Ovary (tissue), 7 donors: ENCODE measurements at regions not wholly inside any gene's neighbourhood (a gene's known extent, or its start where the extent isn't known, plus 50 kb on each side); places are given as distances from the start of the nearest gene placed in this dataset.

Experiments
- DNase-seq, 5 donors: peaks; one replicate each; pipeline ENCODE4 v3.0.0-alpha.2; 2019 to 2020
- H3K27ac ChIP-seq, 2 donors: fragments of 200-600 bp; one replicate each; pipeline versions ENCODE4 v1.5.1 to v1.8.0; 2019 to 2022
- H3K27me3 ChIP-seq: fragments of 200-600 bp; one replicate; pipeline ENCODE4 v1.8.0; 2022
- H3K36me3 ChIP-seq: fragments of 200-600 bp; sonication (generic); one replicate; pipeline ENCODE4 v1.5.1; 2019
- H3K4me1 ChIP-seq: one replicate; pipeline ENCODE4 v1.8.1; 2013; ENCODE audit warnings: mild to moderate bottlenecking, moderate library complexity; ENCODE audit not compliant: insufficient read depth
- H3K4me3 ChIP-seq: fragments of 200-600 bp; sonication (generic); one replicate; pipeline ENCODE4 v1.5.1; 2017
- H3K9me3 ChIP-seq, 2 donors: fragments of 200-600 bp in 1 of 2; sonication (generic) in 1 of 2; one replicate each; pipeline versions ENCODE4 v1.5.1 to v1.8.1; 2013 to 2019; ENCODE audit warnings: mild to moderate bottlenecking in 1 of 2, moderate library complexity in 1 of 2
- EP300 ChIP-seq: sonication (generic); formaldehyde crosslinking; IDR thresholded peaks from one replicate; pipeline ENCODE4 v1.6.1; 2017; ENCODE audit warnings: antibody characterized with exemption
- POLR2A ChIP-seq: fragments of 450-650 bp; IDR thresholded peaks from one replicate; pipeline ENCODE4 v1.6.1; 2017; ENCODE audit warnings: antibody characterized with exemption, mild to moderate bottlenecking, moderate library complexity
- WGBS, 3 donors: extraction: QIAGEN DNeasy Blood & Tissue Kit in 1 of 3; methylation state at CpG; one replicate each; pipeline versions ENCODE4 v1.1.5 to v1.1.7; 2013 to 2017; 5-methylcytosine and 5-hydroxymethylcytosine counted together
- intact Hi-C, 4 donors: fragments of 100-400 bp; cut with DNase I; formaldehyde crosslinking; loops; one replicate each; pipeline versions ENCODE4 v1.11.0 to v1.15.1; 2022 to 2023
- TF ChIP-seq, protein P1 (sequence below), 3 donors: fragments of 450-650 bp in 2 of 3; fragments of 200-600 bp in 1 of 3; IDR thresholded peaks; one replicate each; pipeline versions ENCODE4 v1.5.1 to v1.8.0; 2016 to 2022; ENCODE audit warnings: antibody characterized with exemption in 3 of 3, mild to moderate bottlenecking in 1 of 3
- donor health status: DM: no; HTN: no; CAD: no; lungs with moderate emphysema.
- donor health status: DM: no; HTN: no; CAD: no.
- donor health status: Bipolar disorder and iron deficiency.
- donor health status: DM: no; HTN: no; CAD: no.
- donor health status: DM: yes; HTN: yes; CAD: no.

DNA sequence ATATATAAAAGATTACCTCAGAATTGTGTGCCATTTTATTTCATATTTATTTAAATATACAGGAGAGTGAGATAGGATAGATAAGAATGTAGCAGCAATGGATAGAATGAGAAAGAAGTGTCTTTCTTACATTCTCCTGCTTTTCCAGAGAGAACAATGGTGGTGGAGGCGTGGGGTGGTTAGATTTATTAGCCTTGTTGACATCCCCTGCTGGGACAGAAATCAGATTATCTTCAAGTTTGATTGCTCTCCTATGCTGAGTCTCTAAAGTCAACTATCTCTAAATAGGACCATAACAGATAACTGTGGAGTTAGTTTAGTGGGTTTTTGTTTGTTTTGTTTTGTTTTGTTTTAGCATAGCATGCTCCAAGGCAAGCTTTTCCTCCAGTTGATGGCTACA, 397.6 kb downstream of the LRFN5 start:
- Histone ChIP-seq H3K9me3 (no peaks in the 10 kb centered on the region), H3K27me3 (no peaks in the 10 kb centered on the region), H3K36me3 (no peaks in the 10 kb centered on the region), H3K4me3 (no peak overlapping the region), H3K4me1 (no peaks in the 10 kb centered on the region), H3K27ac (no peak overlapping the region)
- no peak for TF ChIP-seq POLR2A
- no peak for TF ChIP-seq EP300
- TF ChIP-seq, protein P1, sequence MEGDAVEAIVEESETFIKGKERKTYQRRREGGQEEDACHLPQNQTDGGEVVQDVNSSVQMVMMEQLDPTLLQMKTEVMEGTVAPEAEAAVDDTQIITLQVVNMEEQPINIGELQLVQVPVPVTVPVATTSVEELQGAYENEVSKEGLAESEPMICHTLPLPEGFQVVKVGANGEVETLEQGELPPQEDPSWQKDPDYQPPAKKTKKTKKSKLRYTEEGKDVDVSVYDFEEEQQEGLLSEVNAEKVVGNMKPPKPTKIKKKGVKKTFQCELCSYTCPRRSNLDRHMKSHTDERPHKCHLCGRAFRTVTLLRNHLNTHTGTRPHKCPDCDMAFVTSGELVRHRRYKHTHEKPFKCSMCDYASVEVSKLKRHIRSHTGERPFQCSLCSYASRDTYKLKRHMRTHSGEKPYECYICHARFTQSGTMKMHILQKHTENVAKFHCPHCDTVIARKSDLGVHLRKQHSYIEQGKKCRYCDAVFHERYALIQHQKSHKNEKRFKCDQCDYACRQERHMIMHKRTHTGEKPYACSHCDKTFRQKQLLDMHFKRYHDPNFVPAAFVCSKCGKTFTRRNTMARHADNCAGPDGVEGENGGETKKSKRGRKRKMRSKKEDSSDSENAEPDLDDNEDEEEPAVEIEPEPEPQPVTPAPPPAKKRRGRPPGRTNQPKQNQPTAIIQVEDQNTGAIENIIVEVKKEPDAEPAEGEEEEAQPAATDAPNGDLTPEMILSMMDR (IDR thresholded peaks at IDR 0.05): no peak
- intact Hi-C loops: no loop called here
- 70 to 82% (median 73%) methylated on average over 1 of the region's 1 CpG for WGBS, 3 donors
- DNase-seq: no peak

DNA sequence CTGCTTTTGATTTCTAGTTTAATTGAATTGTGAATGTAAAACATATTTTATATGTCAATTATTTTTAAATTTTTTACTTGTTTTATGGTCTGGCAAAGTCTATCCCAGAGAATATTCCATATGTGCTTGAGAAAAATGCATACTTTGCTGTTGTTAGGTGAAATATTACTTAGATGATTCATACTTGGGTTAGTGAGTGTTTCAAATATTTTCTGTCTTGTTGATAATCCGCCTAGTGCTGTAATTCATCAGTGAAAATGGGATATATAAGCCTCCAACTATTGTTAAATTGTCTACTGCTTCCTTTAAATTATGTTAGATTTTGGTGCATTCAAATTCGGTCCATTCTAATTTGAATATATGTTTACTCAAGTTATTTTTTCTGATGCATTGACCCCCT, 395.5 kb downstream of the LRFN5 start:
- no peak for DNase-seq
- H3K9me3 ChIP-seq: no peaks in the 10 kb centered on the region
- TF ChIP-seq POLR2A: no peak
- TF ChIP-seq, protein P1 (IDR thresholded peaks at IDR 0.05): no peak
- TF ChIP-seq EP300: no peak
- H3K4me3 ChIP-seq: no peak overlapping the region
- intact Hi-C loops: no loop called here
- H3K27me3 ChIP-seq: no peaks in the 10 kb centered on the region
- H3K27ac ChIP-seq: no peak overlapping the region
- WGBS, 3 donors: 63 to 67% (median 65%) methylated on average over 2 of the region's 2 CpGs
- no peaks in the 10 kb centered on the region for H3K36me3 ChIP-seq
- H3K4me1 ChIP-seq: no peaks in the 10 kb centered on the region

DNA sequence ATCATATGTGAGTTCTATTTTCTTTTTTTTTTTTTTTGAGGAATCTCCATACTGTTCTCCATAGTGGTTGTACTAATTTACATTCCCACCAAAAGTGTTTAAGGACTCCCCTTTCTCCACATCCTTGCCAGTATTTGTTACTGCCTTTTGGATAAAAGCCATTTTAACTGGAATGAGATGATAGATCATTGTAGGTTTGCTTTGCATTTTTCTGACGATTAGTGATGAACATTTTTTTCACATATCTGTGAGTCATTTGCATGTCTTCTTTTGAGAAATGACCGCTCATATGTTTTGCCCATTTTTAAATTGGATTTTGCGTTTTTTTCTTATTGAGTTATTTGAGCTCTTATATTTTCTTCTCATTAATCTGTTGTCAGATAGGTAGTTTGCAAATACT, 394.8 kb downstream of the LRFN5 start:
- no peak overlapping the region for H3K4me3 ChIP-seq
- H3K9me3 ChIP-seq: no peaks in the 10 kb centered on the region
- H3K36me3 ChIP-seq: no peaks in the 10 kb centered on the region
- no peaks in the 10 kb centered on the region for H3K27me3 ChIP-seq
- TF ChIP-seq POLR2A (no peak), EP300 (no peak)
- TF ChIP-seq, protein P1 (IDR thresholded peaks at IDR 0.05): no peak
- intact Hi-C loops: no loop called here
- 57 to 79% (median 68%) methylated on average over 3 of the region's 3 CpGs for WGBS, 3 donors
- no peak overlapping the region for H3K27ac ChIP-seq
- DNase-seq: no peak
- no peaks in the 10 kb centered on the region for H3K4me1 ChIP-seq

DNA sequence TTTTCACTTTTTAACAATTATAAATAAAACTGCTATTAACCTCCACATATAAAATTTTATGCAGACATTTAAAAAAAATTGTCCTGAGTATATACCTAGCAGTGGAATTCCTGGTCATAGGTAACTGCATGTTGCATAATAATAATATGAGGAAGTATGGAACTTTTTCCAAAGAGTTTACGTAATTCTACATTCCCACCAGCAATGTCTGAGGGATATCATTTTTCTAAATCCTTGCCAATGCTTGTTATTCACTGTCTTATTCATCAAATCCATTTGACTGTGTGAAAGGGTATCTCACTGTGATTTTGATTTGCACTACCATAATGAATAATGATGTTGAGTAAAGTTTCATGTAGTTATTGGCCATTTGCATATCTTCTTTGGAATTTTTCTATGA, 393.8 kb downstream of the LRFN5 start:
- no peak for TF ChIP-seq POLR2A
- TF ChIP-seq, protein P1 (IDR thresholded peaks at IDR 0.05): no peak
- no peak for TF ChIP-seq EP300

DNA sequence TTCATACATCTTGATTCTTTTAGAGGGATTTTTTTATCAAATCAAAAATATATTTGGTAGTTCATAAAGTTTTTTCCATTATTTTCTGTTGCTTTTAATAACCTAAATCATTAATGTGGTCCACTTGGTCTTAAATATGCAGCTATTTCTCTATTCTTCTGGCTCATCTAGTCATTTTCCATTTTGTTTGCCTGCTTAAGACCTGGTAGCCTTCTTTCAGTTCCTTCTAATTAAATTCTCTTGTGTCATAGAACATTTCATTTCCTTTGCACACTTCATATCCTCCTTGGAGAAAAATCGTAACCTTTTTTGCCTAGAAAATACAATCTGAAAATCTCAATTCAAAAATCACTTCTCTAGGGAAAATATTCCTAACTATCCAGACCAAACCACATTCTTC, 387.0 kb downstream of the LRFN5 start:
- Histone ChIP-seq H3K4me1 (no peaks in the 10 kb centered on the region), H3K27me3 (no peaks in the 10 kb centered on the region), H3K9me3 (no peaks in the 10 kb centered on the region), H3K4me3 (no peak overlapping the region), H3K27ac (no peak overlapping the region), H3K36me3 (no peaks in the 10 kb centered on the region)
- DNase-seq: no peak
- no peak for TF ChIP-seq POLR2A
- no peak for TF ChIP-seq EP300
- TF ChIP-seq, protein P1 (IDR thresholded peaks at IDR 0.05): no peak
- intact Hi-C loops: no loop called here
- 81 to 90% (median 85%) methylated on average over 1 of the region's 1 CpG for WGBS, 3 donors

More for the DNA sequence above, 393.8 kb downstream of the LRFN5 start:
- WGBS, 3 donors: 85 to 95% (median 89%) methylated on average over 1 of the region's 1 CpG
- Histone ChIP-seq H3K27ac (no peak overlapping the region), H3K9me3 (no peaks in the 10 kb centered on the region), H3K4me1 (no peaks in the 10 kb centered on the region), H3K27me3 (no peaks in the 10 kb centered on the region), H3K4me3 (no peak overlapping the region), H3K36me3 (no peaks in the 10 kb centered on the region)
- intact Hi-C loops: no loop called here
- DNase-seq: no peak
